ENCODE measurements at regions not wholly inside any gene's neighbourhood (a gene's known extent, or its start where the extent isn't known, plus 50 kb on each side); places are given as distances from the start of the nearest gene placed in this dataset.

DNA sequence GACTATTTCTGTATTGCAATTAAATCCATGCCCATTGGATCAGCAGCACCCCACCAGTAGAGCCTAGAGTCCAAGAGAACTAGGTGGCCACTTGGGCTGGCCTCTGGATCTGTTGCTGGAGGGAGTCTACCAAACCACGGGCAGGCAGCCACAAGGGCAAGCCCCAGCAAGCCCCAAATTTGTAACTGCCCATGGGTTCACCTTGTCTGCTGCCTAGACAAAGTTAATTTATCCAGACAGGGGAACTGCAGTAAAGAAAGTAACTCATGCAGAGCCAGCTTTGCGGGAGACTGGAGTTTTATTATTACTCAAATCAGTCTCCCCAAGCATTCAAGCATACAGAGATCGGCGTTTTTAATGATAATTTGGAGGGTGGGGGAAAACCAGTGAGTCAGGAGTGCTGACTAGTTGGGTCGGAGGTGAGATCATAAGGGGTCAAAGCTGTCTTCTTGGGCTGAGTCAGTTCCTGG lies 74.0 kb upstream of the TERB2 start:
- TF ChIP-seq POLR2AphosphoS5 (IDR thresholded peaks at IDR 0.05) = no peak
- TF ChIP-seq, protein P1, sequence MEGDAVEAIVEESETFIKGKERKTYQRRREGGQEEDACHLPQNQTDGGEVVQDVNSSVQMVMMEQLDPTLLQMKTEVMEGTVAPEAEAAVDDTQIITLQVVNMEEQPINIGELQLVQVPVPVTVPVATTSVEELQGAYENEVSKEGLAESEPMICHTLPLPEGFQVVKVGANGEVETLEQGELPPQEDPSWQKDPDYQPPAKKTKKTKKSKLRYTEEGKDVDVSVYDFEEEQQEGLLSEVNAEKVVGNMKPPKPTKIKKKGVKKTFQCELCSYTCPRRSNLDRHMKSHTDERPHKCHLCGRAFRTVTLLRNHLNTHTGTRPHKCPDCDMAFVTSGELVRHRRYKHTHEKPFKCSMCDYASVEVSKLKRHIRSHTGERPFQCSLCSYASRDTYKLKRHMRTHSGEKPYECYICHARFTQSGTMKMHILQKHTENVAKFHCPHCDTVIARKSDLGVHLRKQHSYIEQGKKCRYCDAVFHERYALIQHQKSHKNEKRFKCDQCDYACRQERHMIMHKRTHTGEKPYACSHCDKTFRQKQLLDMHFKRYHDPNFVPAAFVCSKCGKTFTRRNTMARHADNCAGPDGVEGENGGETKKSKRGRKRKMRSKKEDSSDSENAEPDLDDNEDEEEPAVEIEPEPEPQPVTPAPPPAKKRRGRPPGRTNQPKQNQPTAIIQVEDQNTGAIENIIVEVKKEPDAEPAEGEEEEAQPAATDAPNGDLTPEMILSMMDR (IDR thresholded peaks at IDR 0.05) = no peak
- no peak for TF ChIP-seq POLR2A (IDR thresholded peaks at IDR 0.05)

All from prostate gland (tissue), 2 donors.